ENCODE measurements at regions not wholly inside any gene's neighbourhood (a gene's known extent, or its start where the extent isn't known, plus 50 kb on each side); places are given as distances from the start of the nearest gene placed in this dataset.

- 33 to 34% methylated on average over 13 of the region's 13 CpGs for WGBS, 2 donors
- H3K4me3 ChIP-seq (ENCODE audit: low read depth, poor library complexity, severe bottlenecking): no peak overlapping the region
- DNase-seq (ENCODE audit: low spot score in 2 of 2): no peak
- intact Hi-C loops (cut with DNase I; ENCODE audit: low total_unique reads): no loop called here
- TF ChIP-seq CTCF (IDR thresholded peaks at IDR 0.05) (no peak), POLR2A (IDR thresholded peaks at IDR 0.05) (no peak)
Measured at GRCh38 chr5:122584411-122585300, 190.2 kb upstream of the SNX2 start.

GRCh38 chr5:122585371-122585770, 189.5 kb upstream of the SNX2 start:
- TF ChIP-seq POLR2A (IDR thresholded peaks at IDR 0.05) (no peak), CTCF (IDR thresholded peaks at IDR 0.05) (no peak)
- no peak for DNase-seq (ENCODE audit: low spot score in 2 of 2)

GRCh38 chr5:122586351-122586750, 188.5 kb upstream of the SNX2 start:
- intact Hi-C loops (cut with DNase I; ENCODE audit: low total_unique reads): no loop called here

More at GRCh38 chr5:122585371-122585770, 189.5 kb upstream of the SNX2 start:
- intact Hi-C loops (cut with DNase I; ENCODE audit: low total_unique reads): no loop called here
- H3K4me3 ChIP-seq (ENCODE audit: low read depth, poor library complexity, severe bottlenecking): no peak overlapping the region
- 87 to 89% methylated on average over 2 of the region's 2 CpGs for WGBS, 2 donors

GRCh38 chr5:122591828-122592227, 183.1 kb upstream of the SNX2 start:
- WGBS, 2 donors: 77 to 85% methylated on average over 3 of the region's 3 CpGs
- intact Hi-C loops (cut with DNase I; ENCODE audit: low total_unique reads): no loop called here
- H3K4me3 ChIP-seq (ENCODE audit: low read depth, poor library complexity, severe bottlenecking): no peak overlapping the region
- TF ChIP-seq CTCF (IDR thresholded peaks at IDR 0.05): no peak
- TF ChIP-seq POLR2A (IDR thresholded peaks at IDR 0.05): no peak
- no peak for DNase-seq (ENCODE audit: low spot score in 2 of 2)

More at GRCh38 chr5:122586351-122586750, 188.5 kb upstream of the SNX2 start:
- no peak for DNase-seq (ENCODE audit: low spot score in 2 of 2)
- WGBS, 2 donors: 75 to 81% methylated on average over 1 of the region's 1 CpG
- no peak overlapping the region for H3K4me3 ChIP-seq (ENCODE audit: low read depth, poor library complexity, severe bottlenecking)
- TF ChIP-seq POLR2A (IDR thresholded peaks at IDR 0.05): no peak
- no peak for TF ChIP-seq CTCF (IDR thresholded peaks at IDR 0.05)

DNA sequence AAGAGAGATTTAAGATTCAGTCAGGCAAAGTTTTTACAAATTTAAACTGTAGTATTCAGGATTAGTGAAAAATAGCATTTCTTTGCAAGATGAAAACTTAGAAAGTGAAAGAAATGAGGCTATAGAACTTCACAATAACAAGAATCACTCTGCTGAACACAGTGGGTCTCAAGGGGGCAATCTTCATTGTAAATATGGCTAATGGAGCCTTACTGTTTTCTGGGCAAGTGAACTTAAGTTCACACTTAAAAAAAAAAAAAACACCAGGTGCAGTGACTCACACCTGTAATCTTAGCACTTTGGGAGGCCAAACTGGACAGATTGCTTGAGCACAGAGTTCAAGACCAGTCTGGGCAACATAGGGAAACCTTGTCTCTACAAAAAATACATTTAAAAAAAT, 175.9 kb upstream of the SNX2 start:
- no peak overlapping the region for H3K4me3 ChIP-seq (ENCODE audit: low read depth, poor library complexity, severe bottlenecking)
- TF ChIP-seq CTCF (IDR thresholded peaks at IDR 0.05): no peak
- DNase-seq (ENCODE audit: low spot score in 2 of 2): no peak
- intact Hi-C loops (cut with DNase I; ENCODE audit: low total_unique reads): no loop called here

- no peak for DNase-seq (ENCODE audit: low spot score in 2 of 2)
- intact Hi-C loops (cut with DNase I; ENCODE audit: low total_unique reads): no loop called here
- no peak overlapping the region for H3K4me3 ChIP-seq (ENCODE audit: low read depth, poor library complexity, severe bottlenecking)
- WGBS, 2 donors: 77 to 94% methylated on average over 1 of the region's 1 CpG
- TF ChIP-seq POLR2A (IDR thresholded peaks at IDR 0.05): no peak
- TF ChIP-seq CTCF (IDR thresholded peaks at IDR 0.05): no peak
Measured at GRCh38 chr5:122600924-122601323, 174.0 kb upstream of the SNX2 start.
